GM03348 (cell line): ENCODE measurements at regions not wholly inside any gene's neighbourhood (a gene's known extent, or its start where the extent isn't known, plus 50 kb on each side); places are given as distances from the start of the nearest gene placed in this dataset.
A peak's percentile ranks its signal among the peaks of the same experiment; 100 is the strongest.

Source experiments
- DNase-seq: peaks from one replicate; pipeline ENCODE4 v3.0.0; 2012; ENCODE audit warnings: low spot score

GRCh38 chr1:68551459-68551858, 54.6 kb upstream of the DEPDC1 start:
- no peak for DNase-seq

DNA sequence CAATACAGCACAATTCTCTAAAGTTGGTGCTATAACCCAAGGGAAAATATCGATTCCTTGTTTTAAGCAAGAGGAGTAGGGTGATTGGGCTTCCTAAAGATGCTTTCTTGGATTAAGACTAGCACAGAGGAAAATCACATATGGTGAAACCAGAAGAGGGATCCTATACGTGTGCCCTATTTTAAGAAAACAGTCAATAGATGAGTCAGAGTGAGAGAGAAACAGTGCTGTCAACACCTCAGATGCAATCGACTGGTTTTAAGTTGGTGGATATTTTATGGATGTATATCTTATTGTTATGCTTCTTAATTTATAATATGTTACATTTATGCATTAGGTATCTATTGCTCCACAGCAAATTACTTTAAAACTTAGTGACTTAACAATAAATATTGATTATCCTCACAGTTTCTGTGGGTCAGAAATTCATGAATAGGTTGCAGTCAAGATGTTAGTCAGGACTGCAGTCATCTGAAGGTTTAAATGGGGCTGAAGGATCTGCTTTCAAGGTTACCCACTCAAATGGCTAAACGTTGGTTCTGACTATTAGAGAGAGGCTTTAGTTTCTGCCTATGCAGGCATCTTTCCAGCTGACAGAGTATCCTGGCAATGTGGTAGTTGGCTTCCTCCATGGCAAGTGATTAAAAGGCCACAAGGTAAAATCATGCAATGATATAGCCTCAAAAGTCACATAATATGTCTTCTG, 61.6 kb upstream of the DEPDC1 start:
- no peak for DNase-seq

DNA sequence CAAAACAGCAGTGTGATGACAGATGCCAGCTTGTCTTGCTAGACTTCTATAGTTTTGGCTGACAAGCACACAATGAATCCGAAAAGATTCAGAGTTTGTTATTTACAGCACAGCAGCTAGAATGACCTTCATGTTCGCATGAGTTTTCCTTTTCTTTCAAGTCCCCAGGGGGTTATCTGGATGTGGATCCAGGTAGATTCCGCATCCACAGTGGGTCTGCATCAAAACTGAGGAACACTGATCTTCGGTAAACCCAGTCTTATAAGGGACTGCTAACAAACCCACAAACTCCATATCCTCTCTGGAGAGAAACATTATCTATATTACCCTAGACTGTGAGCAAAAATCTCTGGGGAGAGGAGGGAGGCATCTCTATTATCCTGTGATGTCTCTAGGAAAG, 69.0 kb upstream of the DEPDC1 start:
- no peak for DNase-seq

GRCh38 chr1:68570871-68571270, 74.0 kb upstream of the DEPDC1 start:
- no peak for DNase-seq

- no peak for DNase-seq
These were observed 74.8 kb upstream of the DEPDC1 start for GRCh38 chr1:68571454-68572235.

DNA sequence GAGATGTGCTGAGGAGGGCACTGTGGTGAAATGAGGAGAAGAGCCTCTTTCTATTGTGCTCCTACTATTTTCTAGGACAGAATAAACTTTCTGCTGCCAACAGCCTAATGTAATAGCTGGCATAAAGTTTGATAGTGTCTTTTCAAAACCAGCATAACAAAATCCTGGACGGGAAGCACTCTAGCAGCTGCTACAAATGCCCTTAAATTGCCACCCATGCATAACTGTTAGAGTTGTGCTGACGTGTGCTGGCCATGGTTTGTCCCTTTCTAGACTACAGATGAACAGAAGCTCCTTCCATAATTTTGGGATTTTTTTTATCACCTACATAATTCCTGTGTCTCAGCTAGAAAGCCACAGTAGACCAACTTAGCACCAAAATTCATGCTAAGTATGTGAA, 88.5 kb upstream of the DEPDC1 start:
- no peak for DNase-seq

DNA sequence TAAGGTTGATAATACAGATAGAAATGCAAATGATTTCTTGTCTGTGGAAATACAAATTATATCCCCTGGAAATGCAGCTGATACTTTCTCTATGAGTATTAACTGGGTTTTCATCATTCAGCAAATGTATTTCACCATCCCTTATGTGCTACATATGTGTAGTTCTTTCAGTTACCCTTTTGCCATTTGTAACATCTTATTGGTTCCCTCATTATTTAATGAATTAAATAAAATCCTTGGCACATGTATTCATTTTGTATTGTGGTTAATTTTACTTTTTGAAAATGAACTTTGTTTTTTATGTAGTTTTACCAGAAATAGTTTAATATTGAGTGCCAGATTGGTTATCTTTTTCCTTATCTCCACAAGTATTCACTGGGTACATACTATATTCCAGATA, 89.9 kb upstream of the DEPDC1 start:
- no peak for DNase-seq

DNA sequence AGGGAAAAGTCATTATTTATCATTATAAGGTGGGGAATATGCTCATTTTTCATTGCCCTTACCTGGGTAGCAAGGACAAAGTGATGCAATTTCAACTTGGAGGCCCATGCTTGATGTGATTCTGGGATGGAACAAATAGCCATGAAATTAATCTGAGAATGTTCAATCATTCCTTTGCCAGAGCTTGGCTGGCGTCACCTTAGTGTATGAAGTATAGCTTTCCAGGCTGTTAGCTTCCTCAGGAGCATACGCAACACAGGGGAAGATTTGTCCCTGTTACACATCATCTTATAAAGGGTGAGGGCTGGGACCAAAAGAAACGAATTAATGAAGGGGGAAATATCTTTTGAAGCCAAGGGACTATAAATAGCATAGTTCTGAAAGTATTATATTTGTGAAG, 91.4 kb upstream of the DEPDC1 start:
- no peak for DNase-seq

GRCh38 chr1:68590473-68590872, 93.6 kb upstream of the DEPDC1 start:
- no peak for DNase-seq

DNA sequence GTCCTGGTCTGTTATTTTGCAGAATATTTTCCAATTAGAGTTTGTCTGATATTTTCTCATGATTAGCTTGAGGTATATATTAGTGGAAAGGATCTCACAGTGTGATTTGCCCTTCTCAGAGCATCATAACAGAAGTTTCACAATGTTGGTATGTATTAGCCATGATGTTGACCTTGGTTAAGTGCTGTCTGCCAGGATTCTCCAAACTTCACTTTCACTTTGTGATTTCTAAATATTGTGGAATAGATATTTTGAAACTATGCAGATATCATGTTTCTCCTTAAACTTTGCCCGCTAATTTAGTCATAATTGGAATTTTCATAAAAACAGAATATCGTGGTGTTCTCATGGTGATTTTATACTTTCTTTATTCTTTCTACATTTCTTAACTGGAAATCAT, 98.0 kb upstream of the DEPDC1 start:
- DNase-seq = no peak

GRCh38 chr1:68600049-68600661, 103.3 kb upstream of the DEPDC1 start:
- DNase-seq = peak; percentile 10

DNA sequence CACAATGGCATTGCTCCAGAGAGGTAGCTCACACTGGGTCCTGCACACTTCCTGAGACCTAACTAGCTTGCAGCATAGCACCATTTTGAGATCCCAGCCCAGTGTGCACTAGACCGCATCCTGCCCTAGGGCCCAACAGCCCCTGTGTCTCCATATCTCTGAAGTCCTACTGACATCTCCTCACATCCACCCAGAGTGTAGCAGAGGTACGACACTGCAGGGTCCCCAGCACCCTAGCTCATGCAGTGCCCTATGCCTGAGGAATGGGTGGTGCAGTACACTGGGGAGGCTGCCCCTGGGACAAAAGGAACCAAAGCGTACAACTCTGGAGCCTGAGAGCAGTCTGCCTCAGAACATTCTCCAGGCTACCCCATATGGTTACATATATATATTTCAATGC, 111.4 kb upstream of the DEPDC1 start:
- DNase-seq = no peak

- no peak for DNase-seq
These were observed 118.4 kb upstream of the DEPDC1 start for GRCh38 chr1:68615312-68615711.

- DNase-seq = no peak
These were observed 121.1 kb upstream of the DEPDC1 start for GRCh38 chr1:68617942-68618341.

DNA sequence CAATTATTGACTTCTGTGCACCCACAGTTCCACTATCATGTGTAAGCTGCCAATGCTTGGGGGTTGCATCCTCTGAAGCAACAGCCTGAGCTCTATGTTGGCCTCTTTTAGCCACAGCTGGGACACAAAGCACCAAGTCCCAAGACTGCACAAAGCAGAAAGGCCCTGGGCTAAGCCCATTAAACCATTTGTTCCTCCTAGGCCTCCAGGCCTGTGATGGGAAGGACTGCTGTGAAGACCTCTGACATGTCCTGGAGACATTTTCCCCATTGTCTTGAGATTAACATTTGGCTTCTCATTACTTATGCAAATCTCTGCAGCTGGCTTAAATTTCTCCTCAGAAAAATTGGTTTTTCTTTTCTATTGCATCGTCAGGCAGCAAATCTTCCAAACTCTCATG, 123.7 kb upstream of the DEPDC1 start:
- no peak for DNase-seq

DNA sequence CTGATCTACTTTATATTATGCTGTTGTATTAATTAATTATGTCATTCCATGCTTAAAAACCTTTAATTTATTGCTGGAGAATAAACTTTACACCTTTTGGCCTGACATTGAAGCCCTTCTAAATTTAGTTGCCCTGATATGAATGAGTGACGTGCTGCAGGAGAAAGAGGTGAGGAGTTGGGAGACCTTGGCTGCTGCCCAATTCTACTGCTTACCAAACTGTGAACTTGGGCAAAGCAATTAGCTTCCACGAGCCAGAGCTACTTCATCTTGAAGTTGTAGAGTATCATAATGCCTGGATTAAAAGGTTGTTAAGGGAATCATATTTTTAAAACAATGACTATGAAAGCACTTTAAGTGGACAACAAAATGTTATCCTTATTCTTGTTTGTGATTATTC, 126.8 kb upstream of the DEPDC1 start:
- DNase-seq = no peak

GRCh38 chr1:68624233-68624632, 127.4 kb upstream of the DEPDC1 start:
- peak; percentile 16 for DNase-seq

DNA sequence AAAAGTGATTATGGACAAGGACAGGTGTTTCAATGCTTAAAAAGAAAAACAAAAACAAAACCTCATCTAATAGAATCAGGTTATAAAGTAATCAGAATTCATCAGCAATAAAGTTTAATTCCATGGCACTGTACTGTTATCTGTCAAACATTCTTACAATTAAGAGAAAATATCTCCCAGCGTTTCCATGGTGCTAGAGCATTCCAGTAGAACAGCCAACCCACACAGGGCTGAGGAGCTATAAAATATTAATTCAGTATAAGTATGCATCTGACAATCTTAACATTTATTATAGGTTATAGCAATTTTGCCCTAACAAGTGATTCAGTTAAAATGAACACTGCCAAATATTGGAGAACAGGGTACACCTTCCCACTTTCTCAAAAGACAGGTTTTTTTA, 128.7 kb upstream of the DEPDC1 start:
- DNase-seq = no peak

DNA sequence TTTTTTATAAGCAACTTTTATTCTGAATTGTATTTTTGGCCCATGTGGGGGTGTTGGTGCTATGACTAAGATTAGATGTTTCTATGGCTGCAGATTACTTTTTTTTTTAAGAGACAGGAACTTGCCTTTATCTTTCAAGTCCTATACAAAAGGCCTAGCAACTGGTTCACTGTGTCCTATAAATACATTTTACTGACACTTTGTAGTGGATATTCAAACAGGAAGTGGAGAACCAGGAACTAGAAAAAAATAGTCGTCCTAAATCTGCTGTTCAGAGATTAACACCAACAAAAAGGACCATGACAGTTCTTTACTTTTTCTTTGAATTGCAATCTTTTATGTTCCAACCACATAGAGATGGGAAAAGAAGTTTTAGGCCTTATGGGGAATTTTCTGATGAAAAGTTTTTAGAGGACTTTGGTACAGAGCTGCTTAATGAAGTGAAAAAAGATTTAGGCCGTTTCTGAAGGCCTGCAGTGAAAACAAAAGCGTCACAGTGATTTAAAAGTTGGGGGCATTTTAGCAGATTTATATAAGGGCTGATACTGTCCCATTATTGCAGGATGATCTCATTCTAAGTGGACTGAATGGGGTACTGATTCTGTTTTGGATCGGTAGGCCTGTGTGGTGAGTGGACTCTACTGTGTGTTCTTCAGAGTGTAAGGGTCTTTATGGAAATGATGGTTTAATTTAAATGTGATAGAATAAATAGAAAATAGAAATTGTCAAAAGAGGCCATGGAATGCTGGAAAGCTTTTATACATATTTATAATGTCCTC, 136.4 kb upstream of the DEPDC1 start:
- no peak for DNase-seq

GRCh38 chr1:68644504-68644903, 147.6 kb upstream of the DEPDC1 start:
- no peak for DNase-seq

DNA sequence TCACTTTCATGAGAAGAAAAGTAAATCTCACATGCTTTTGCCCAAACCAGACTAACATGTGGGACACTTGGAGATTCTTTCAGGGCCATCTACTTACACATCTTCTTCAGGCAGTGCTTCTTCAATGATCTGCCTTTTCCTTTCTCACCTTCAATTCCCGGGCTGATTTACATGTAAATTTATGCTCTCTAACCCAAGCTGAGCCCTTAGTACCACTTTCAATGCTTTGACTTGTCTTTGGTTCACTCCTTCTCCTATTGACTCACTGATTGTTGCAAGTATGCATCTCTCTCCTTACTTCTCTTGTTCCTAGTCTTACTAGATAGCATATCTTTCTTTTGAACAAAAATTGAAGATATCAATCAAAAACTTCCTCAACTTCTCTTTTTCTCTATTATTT, 154.2 kb upstream of the DEPDC1 start:
- DNase-seq = no peak

- DNase-seq = no peak
These were observed 157.0 kb upstream of the DEPDC1 start for GRCh38 chr1:68653882-68654281.

DNA sequence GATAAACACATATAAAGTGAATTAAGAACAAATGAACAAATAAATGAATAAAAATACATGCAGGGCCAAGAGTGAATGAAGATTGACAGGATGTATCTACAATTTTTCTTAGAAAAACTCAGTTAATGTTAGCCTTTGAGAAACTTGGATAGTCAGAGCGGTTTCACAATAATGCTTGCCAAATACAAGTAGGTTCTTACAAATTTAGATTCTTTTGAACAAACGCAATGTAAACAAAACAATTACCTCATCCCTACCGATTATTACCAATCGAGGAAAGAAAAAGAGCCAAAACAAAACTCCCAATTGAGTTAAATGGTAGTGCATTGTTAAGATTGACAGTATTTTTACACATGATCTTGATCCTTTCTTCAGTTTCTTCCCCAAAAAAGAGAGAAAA, 176.9 kb upstream of the DEPDC1 start:
- DNase-seq = no peak
